ENCODE measurements at regions not wholly inside any gene's neighbourhood (a gene's known extent, or its start where the extent isn't known, plus 50 kb on each side); places are given as distances from the start of the nearest gene placed in this dataset.

- WGBS (ENCODE audit: low lambda C conversion rate): 56% methylated on average over 1 of the region's 1 CpG
- Histone ChIP-seq H3K27me3 (ENCODE audit: insufficient read depth) (no peaks in the 10 kb centered on the region), H3K9me3 (no peaks in the 10 kb centered on the region), H3K4me1 (ENCODE audit: control insufficient read depth in 1 of 2, insufficient read depth in 2 of 2, low read depth in 1 of 2, low read length in 1 of 2) (peaks cover 0 to 11% of the 10 kb centered on the region in 2 experiments; a peak in 3 of 4 replicates), H3K79me2 (ENCODE audit: insufficient read depth) (no peaks in the 10 kb centered on the region), H3F3A (replicated peaks; ENCODE audit: insufficient read depth) (no peaks in the 10 kb centered on the region), H3K27ac (ENCODE audit: low read depth in 2 of 2, low read length in 1 of 2) (no peak overlapping the region), H4K20me1 (ENCODE audit: insufficient read depth) (no peaks in the 10 kb centered on the region), H3K9ac (no peak overlapping the region), H3K4me2 (no peak overlapping the region), H3K9me2 (no peaks in the 10 kb centered on the region), H2AFZ (ENCODE audit: low read depth) (peak overlapping the region; percentile 10; the same call in 1 of the 2 replicates), H3K4me3 (ENCODE audit: low read depth in 2 of 2, low read length in 1 of 2) (no peak overlapping the region), H3K36me3 (replicated peaks in 1 of 2; ENCODE audit: control insufficient read depth in 1 of 2, insufficient read depth in 2 of 2, low read length in 1 of 2) (no peaks in the 10 kb centered on the region)
- ChIA-PET POLR2A (no interaction called here), CTCF (interaction anchor here (0.6 kb wide), 1 partner anchor 64 kb away, joined by 3 read pairs; no protein-coding TSS in a partner anchor)
- no peak for DNase-seq
- TF ChIP-seq RCOR1 (IDR thresholded peaks at IDR 0.05; ENCODE audit: low read length) (no peak), FOXM1 (IDR thresholded peaks at IDR 0.05; ENCODE audit: low read depth) (no peak), RXRA (IDR thresholded peaks at IDR 0.05; ENCODE audit: borderline replicate concordance, low read depth) (no peak), NFIC (IDR thresholded peaks at IDR 0.05; ENCODE audit: borderline replicate concordance) (no peak), EZH2phosphoT487 (IDR thresholded peaks at IDR 0.05; ENCODE audit: borderline replicate concordance, low read depth) (no peak)
- TF ChIP-seq, protein P1, sequence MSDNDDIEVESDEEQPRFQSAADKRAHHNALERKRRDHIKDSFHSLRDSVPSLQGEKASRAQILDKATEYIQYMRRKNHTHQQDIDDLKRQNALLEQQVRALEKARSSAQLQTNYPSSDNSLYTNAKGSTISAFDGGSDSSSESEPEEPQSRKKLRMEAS (IDR thresholded peaks at IDR 0.05; ENCODE audit: low read depth): no peak
- TF ChIP-seq, protein P2, sequence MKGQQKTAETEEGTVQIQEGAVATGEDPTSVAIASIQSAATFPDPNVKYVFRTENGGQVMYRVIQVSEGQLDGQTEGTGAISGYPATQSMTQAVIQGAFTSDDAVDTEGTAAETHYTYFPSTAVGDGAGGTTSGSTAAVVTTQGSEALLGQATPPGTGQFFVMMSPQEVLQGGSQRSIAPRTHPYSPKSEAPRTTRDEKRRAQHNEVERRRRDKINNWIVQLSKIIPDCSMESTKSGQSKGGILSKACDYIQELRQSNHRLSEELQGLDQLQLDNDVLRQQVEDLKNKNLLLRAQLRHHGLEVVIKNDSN (IDR thresholded peaks at IDR 0.05; ENCODE audit: borderline replicate concordance, low read depth): no peak
- TF ChIP-seq, protein P3, sequence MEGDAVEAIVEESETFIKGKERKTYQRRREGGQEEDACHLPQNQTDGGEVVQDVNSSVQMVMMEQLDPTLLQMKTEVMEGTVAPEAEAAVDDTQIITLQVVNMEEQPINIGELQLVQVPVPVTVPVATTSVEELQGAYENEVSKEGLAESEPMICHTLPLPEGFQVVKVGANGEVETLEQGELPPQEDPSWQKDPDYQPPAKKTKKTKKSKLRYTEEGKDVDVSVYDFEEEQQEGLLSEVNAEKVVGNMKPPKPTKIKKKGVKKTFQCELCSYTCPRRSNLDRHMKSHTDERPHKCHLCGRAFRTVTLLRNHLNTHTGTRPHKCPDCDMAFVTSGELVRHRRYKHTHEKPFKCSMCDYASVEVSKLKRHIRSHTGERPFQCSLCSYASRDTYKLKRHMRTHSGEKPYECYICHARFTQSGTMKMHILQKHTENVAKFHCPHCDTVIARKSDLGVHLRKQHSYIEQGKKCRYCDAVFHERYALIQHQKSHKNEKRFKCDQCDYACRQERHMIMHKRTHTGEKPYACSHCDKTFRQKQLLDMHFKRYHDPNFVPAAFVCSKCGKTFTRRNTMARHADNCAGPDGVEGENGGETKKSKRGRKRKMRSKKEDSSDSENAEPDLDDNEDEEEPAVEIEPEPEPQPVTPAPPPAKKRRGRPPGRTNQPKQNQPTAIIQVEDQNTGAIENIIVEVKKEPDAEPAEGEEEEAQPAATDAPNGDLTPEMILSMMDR (IDR thresholded peaks at IDR 0.05): no peak
These were observed 65.9 kb upstream of the KLF12 start for GRCh38 chr13:74200081-74200480.

DNA sequence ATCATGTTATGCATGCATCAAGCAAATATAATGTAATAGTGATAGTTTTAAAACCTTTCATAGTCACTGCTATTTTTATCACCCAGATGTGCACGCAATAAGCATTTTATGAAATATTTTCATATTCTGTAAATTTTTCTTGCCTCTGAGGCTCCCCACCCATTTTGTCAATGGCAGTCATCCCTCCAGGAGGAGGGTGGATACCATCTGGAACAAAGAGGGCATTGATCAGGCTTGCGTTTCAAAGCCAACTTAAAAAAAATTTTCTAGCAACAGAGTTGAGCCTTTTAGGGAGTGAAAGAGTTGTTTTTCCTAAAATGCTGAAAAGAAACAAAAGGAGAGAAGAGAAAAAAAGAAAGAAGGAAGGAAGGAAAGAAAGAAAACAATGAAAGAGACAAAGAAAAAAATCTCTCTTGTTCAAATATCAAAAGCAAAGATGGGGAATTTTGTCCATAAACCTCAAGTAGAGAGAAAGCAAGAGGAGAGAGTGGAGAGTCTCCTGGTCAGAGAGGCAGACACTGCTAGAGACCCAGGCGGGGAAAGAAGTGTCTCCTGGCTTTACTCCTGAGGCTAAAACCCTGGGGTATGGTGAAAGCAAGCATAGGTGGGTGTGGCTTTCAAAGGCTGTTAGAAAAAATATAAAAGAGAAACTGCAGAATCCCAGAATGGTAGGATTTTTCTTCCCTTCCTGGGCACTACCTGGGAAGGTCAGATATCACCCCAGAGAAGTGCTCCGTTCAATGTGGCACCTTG lies 63.6 kb upstream of the KLF12 start:
- H3K4me3 ChIP-seq (ENCODE audit: low read depth in 2 of 2, low read length in 1 of 2): no peak overlapping the region
- H3K79me2 ChIP-seq (ENCODE audit: insufficient read depth): no peaks in the 10 kb centered on the region
- no peaks in the 10 kb centered on the region for H4K20me1 ChIP-seq (ENCODE audit: insufficient read depth)
- CTCF ChIA-PET: no interaction called here
- peaks cover 0 to 7% of the 10 kb centered on the region in 2 experiments; a peak in 3 of 4 replicates for H3K4me1 ChIP-seq (ENCODE audit: control insufficient read depth in 1 of 2, insufficient read depth in 2 of 2, low read depth in 1 of 2, low read length in 1 of 2)
- peak overlapping the region; percentile 27; the same call in 1 of the 2 replicates for H2AFZ ChIP-seq (ENCODE audit: low read depth)
- H3K9me3 ChIP-seq: no peaks in the 10 kb centered on the region
- H3K9ac ChIP-seq: no peak overlapping the region
- no peak for DNase-seq
- 87% methylated on average over 4 of the region's 4 CpGs for WGBS (ENCODE audit: low lambda C conversion rate)
- no peak overlapping the region for H3K4me2 ChIP-seq
- no peak overlapping the region for H3K27ac ChIP-seq (ENCODE audit: low read depth in 2 of 2, low read length in 1 of 2)
- no peaks in the 10 kb centered on the region for H3K27me3 ChIP-seq (ENCODE audit: insufficient read depth)
- H3K9me2 ChIP-seq: no peaks in the 10 kb centered on the region
- H3K36me3 ChIP-seq (replicated peaks in 1 of 2; ENCODE audit: control insufficient read depth in 1 of 2, insufficient read depth in 2 of 2, low read length in 1 of 2): no peaks in the 10 kb centered on the region
- POLR2A ChIA-PET: no interaction called here
- H3F3A ChIP-seq (replicated peaks; ENCODE audit: insufficient read depth): no peaks in the 10 kb centered on the region
- TF ChIP-seq, protein P4, sequence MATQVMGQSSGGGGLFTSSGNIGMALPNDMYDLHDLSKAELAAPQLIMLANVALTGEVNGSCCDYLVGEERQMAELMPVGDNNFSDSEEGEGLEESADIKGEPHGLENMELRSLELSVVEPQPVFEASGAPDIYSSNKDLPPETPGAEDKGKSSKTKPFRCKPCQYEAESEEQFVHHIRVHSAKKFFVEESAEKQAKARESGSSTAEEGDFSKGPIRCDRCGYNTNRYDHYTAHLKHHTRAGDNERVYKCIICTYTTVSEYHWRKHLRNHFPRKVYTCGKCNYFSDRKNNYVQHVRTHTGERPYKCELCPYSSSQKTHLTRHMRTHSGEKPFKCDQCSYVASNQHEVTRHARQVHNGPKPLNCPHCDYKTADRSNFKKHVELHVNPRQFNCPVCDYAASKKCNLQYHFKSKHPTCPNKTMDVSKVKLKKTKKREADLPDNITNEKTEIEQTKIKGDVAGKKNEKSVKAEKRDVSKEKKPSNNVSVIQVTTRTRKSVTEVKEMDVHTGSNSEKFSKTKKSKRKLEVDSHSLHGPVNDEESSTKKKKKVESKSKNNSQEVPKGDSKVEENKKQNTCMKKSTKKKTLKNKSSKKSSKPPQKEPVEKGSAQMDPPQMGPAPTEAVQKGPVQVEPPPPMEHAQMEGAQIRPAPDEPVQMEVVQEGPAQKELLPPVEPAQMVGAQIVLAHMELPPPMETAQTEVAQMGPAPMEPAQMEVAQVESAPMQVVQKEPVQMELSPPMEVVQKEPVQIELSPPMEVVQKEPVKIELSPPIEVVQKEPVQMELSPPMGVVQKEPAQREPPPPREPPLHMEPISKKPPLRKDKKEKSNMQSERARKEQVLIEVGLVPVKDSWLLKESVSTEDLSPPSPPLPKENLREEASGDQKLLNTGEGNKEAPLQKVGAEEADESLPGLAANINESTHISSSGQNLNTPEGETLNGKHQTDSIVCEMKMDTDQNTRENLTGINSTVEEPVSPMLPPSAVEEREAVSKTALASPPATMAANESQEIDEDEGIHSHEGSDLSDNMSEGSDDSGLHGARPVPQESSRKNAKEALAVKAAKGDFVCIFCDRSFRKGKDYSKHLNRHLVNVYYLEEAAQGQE (IDR thresholded peaks at IDR 0.05; ENCODE audit: low read depth, low read length): no peak
- no peak for TF ChIP-seq ZBTB33 (IDR thresholded peaks at IDR 0.05; ENCODE audit: borderline replicate concordance, low read depth)
- TF ChIP-seq TEAD4 (IDR thresholded peaks at IDR 0.05; ENCODE audit: borderline replicate concordance, insufficient read depth): no peak
- TF ChIP-seq RAD21 (IDR thresholded peaks at IDR 0.05; ENCODE audit: low read length): no peak
- TF ChIP-seq POLR2AphosphoS5 (IDR thresholded peaks at IDR 0.05; ENCODE audit: low read depth, low read length): no peak
- TF ChIP-seq RCOR1 (IDR thresholded peaks at IDR 0.05; ENCODE audit: low read length): no peak
- no peak for TF ChIP-seq EP300 (IDR thresholded peaks at IDR 0.05; ENCODE audit: borderline replicate concordance in 1 of 2, low read depth in 1 of 2, low read length in 1 of 2)
- TF ChIP-seq, protein P3 (IDR thresholded peaks at IDR 0.05): no peak
- no peak for TF ChIP-seq ELF1 (IDR thresholded peaks at IDR 0.05)
